Stimulated activated CD8-positive, alpha-beta memory T cell treated with anti-CD3 and anti-CD28 coated beads, Interleukin-15, amount 100 ng/mL, for 48 hours (primary cell): ENCODE measurements at regions not wholly inside any gene's neighbourhood (a gene's known extent, or its start where the extent isn't known, plus 50 kb on each side); places are given as distances from the start of the nearest gene placed in this dataset.

Source experiments
- DNase-seq, 2 donors: peaks; one replicate each; pipeline ENCODE4 v3.0.0-alpha.2; 2020; ENCODE audit warnings: low read depth in 2 of 2

- DNase-seq: no peak
These were observed 143.4 kb downstream of the COL6A3 start for GRCh38 chr2:237270520-237270919.

DNA sequence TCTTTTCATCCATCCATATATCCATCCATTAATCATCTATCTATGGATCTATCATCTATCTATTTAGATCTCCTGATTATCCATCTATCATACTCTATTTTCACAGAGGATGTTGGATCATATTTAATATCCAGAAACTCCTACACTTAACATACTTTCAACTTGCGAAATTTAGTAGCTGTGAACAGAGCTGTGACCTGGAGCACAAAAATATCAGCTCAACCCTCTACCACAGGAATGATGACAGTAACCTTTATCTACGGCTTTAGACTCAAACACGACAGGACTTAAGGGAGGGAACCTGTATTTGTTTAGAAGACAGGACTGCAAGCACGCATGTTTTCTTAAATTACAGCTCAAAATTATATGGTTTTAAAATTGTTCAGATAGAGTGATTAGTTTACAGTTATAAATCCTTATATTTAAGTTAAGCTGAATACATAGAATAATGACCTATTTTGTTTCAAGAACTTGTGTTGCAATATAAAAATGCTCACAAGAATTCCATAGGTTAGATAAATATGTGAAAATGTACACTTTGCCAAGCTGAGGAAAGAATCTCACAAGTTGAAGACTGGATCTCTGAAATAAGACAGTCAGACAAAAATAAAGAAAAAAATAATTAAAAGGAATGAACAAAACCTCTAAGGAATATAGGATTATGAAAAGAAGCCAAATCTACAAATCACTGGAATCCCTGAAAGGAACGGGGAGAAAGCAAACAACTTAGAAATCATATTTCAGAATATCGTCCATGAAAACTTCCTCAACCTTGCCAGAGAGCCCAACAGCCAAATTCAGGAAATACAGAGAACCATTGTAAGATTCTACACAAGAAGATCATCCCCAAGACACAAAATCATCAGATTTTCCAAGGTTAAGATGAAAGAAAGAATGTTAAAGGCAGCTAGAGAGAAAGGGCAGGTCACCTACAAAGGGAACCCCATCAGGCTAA is 142.0 kb downstream of the COL6A3 start:
- no peak for DNase-seq
